ENCODE measurements at regions not wholly inside any gene's neighbourhood (a gene's known extent, or its start where the extent isn't known, plus 50 kb on each side); places are given as distances from the start of the nearest gene placed in this dataset.

- no peak for TF ChIP-seq EZH2 (IDR thresholded peaks at IDR 0.05; ENCODE audit: insufficient read depth, poor library complexity, severe bottlenecking)
- no peak for TF ChIP-seq EZH2phosphoT487 (IDR thresholded peaks at IDR 0.05; ENCODE audit: insufficient read depth, low read depth)
Observed at GRCh38 chr2:212667751-212668316, 129.2 kb upstream of the ERBB4 start.
